Fibroblast of skin of left quadriceps (primary cell): ENCODE measurements at regions not wholly inside any gene's neighbourhood (a gene's known extent, or its start where the extent isn't known, plus 50 kb on each side); places are given as distances from the start of the nearest gene placed in this dataset.
"Not testable (repeated sequence)": the region's sequence is repeated elsewhere in the genome, so short reads cannot be mapped to it uniquely, and the experiment has no call there.

Experiments used
- DNase-seq, 2 experiments: peaks; one replicate each; pipeline ENCODE4 v3.0.0-alpha.2; 2013; ENCODE audit warnings: low read depth in 2 of 2

GRCh38 chr12:105641749-105642148 is 311.3 kb downstream of the C12orf75 start:
- no peak for DNase-seq

GRCh38 chr12:105644770-105645169 is 314.3 kb downstream of the C12orf75 start:
- no peak for DNase-seq

GRCh38 chr12:105654606-105655005 is 324.1 kb downstream of the C12orf75 start:
- DNase-seq, result no peak

- DNase-seq, result no peak
Observed at GRCh38 chr12:105658389-105658788, 327.9 kb downstream of the C12orf75 start.

DNA sequence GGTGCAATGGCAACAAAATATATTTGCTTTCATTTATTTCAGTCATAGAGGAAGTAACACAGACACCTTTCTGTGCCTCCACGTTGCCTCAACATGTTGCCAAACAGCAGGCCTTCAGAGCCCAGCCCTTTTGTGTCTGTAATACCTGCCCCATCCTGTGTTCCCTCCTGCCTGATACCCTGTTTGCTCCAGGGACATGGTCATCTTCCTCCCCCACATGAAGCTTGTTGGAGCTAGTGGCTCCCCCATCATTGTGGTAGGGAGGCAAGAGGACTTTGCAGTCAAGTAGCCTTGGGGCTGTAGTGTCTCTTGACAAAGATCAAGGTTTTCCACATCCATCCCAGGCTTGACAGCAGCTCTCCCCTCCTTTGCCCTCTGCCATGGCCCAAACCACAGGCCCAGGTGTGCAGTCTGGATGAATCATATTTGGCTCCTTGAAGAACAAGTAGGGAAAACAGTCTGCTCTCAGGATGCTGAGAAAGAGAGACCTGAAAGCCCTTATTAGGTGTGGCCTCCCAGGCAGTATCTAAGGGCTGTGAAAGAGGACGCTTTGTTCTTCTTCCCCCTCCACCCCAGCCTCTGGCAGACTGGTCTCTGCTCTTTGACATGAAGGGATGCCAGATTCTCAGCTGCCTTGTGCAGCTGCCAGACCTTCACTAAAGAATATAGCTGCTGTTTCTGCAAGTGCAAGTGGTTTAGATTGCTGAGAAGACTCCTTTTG is 329.0 kb downstream of the C12orf75 start:
- no peak for DNase-seq

DNA sequence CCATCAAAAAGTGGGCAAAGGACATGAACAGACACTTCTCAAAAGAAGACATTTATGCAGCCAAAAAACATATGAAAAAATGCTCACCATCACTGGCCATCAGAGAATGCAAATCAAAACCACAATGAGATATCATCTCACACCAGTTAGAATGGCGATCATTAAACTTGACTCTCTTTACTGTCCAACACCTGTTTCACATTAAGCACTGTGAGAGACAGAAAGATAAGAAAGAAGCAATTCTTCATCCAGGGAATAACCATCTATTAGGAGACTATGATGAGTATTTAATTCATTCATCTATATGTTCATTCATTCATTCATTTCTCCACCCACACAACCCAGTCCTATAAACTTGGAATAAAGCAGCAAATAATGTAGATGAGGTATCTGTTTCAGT is 334.3 kb downstream of the C12orf75 start:
- DNase-seq, result not testable (repeated sequence)

DNA sequence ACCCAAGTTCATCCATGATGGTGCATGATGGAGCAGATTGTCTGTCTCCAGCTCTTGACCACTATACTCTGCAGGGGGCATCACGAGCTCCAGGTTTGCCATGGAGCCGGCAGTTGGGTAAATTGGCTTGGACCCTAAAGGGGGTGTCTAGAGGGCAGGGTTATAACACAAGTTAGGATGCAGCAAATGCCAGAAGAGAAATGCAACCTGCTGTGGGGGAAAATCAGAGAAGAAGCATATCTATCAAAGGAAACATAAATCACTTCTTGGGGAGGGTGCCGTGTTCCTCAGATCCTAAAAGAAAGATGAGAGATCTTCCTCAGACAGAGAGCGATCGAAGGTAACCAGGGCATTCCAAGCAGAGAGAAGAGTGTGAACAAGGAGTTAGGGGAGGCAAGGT is 334.9 kb downstream of the C12orf75 start:
- DNase-seq, result no peak

DNA sequence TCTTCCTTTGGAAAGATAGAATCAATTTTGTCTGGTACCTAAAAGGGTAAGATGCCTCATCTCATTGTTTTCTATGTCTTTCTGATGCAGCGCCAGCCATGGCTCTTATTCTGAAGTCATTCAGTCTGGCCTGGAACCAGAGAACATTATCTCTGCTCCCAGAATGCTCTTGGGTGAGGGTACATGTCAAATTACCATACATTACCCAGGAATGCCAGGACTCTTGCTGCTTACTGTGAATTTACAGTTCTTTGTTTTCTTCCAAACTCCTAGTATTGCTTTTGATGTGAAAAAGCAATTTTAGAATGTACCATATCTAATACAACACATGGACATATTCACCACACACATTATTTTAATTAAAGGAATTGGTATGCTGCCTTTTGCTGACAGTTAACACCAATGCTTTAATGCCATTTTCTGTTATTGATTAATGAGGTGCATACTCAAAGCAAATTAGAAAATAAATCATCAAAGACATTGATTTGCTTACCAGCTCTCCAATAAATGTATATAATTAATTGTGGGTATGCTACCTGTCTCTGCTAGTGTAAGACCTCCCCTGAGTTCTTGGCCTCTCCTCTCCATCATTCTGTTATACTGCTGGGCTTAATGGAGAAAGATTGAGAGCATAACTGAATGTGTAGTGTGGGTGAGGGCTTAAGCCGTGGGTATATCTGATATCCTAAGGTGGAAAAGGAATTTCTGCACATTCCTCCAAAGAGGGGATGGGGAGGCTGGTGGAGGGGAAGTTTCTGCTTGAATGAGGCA is 337.7 kb downstream of the C12orf75 start:
- peak; percentile 40 to 46 for DNase-seq

- DNase-seq, result peak; percentile 51 to 57
Observed at GRCh38 chr12:105670672-105671071, 340.2 kb downstream of the C12orf75 start.

DNA sequence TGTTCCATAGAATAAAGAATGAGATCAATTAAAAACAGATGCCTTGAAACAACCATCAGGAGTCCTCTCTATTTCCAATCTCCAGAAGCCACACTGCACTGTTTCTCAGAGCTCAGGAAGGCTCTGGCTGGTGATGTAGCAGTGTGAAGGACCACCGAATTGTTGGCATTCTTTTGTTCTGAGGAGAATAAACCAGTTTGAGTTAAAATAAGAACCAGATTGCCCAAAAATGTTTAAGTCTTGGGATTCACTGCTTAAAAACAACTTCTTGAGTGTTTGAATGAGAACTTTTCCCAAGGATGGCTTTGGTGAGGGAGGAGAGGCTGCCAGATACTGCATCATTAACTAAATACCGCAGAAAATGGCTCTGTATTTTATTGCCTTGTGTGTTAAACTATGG is 341.2 kb downstream of the C12orf75 start:
- DNase-seq, result peak; percentile 98

DNA sequence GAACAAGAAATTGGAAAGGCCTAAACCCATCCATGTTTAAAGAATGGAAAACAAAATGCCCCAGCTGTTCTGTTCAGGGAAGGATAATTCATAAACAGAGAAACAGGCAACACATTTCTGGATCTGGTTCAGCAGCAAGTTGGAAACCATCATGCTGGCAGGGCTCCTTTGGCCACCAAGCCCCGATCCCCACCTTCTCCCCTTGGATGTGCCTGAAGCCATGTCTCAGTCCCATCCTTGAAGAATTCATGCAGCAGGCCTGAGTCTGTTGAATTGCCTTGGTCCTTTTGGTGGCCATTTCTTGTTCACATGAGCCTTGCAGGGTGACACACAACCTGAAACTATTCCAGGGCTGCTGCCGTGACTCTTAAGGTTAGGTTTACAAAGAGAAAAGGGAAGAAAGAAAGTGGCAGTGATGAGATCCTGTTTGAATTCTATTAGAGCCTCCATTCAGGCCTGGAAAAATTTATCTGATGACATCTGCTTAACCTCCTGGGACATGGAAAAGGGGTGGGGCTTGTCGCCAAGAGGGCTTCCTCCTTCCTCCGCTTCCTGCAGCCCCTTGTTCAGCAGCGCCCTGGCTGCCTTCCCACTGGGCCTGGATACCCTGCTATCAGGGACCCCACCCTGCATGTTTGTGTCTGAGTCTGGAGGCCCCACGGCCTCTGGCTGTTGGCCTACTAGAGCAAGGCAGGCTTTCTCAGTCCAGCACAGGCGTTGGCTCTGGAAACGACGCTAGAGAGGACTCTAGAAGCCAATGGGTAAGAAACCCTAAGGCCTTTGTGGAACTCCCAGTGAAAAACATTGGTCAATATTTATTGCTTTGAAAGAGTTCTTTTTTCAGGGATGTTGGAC is 341.9 kb downstream of the C12orf75 start:
- peak in 1 of 2 experiments; percentile 6 for DNase-seq

GRCh38 chr12:105674871-105675699 is 344.6 kb downstream of the C12orf75 start:
- DNase-seq, result no peak

DNA sequence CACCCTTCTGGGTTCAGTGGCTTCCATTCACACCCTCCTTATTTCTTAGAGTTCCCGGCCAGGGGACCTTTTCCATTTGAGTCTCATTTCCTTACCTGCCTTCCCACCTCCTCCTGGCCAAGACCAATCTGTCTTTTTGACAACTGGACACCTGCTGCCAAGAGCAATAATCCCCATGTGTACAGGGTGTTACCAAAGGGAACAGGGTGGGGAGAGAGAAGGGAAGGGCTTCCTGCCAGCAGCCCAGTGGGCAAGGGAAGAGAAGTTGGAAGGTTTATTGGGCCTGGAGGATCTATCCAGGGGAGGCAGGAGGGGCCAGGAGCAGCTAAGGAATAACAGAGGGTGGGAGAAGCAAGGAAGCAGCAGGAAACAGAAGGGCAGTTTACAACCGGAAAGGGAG is 346.2 kb downstream of the C12orf75 start:
- DNase-seq, result no peak

GRCh38 chr12:105677672-105678071 is 347.2 kb downstream of the C12orf75 start:
- no peak for DNase-seq

DNA sequence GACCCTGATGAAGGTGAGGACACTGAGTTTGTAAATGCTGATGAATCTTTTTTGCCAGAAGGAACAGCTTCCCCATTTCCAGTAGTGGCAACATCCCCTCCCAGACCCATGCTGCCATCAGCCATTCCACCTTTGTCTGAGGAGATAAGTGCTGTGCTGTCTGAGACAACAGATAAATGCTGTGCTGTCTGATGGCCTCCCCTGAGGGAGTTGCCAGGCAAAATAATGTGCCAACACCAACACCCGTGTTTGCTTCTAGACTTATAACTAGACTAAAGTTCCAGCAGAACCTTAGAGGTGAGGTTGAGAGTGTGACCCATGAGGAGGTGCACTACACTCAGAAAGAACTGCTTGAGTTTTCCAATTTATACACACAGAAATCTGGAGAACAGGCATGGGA is 349.5 kb downstream of the C12orf75 start:
- DNase-seq, result no peak

GRCh38 chr12:105681341-105681740 is 350.9 kb downstream of the C12orf75 start:
- no peak for DNase-seq

GRCh38 chr12:105682821-105683220 is 352.3 kb downstream of the C12orf75 start:
- DNase-seq, result not testable (repeated sequence)

DNA sequence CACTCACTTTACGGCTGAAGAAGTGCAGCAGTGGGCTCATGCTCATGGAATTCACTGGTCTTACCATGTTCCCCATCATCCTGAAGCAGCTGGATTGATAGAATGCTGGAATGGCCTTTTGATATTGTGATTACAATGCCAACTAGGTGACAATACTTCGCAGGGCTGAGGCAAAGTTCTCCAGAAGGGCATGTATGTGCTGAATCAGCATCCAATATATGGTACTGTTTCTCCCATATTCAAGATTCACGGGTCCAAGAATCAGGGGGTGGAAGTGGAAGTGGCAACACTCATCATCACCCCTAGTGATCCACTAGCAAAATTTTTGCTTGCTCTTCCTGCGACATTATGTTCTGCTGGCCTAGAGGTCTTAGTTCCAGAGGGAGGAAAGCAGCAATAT is 353.3 kb downstream of the C12orf75 start:
- DNase-seq, result not testable (repeated sequence)

DNA sequence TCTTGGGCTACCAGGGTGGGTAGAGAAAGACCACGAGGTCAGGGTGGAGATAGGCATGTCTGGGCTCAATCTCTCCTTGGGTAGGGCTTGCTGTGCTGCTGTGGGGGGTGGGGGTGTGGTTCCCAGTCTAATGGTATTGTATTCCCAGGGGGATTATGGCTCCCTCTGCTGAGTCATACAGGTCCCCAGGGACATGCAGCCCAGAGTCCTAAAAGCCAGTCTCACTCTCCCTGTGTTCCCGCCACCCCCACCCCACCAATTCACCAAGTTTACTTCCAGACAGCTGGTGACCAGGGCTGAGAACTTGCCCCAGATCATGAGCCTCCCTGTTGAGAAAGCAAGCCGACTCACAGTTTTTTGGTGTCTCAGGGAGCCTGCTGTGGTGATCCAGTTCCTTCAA is 367.6 kb downstream of the C12orf75 start:
- no peak for DNase-seq

DNA sequence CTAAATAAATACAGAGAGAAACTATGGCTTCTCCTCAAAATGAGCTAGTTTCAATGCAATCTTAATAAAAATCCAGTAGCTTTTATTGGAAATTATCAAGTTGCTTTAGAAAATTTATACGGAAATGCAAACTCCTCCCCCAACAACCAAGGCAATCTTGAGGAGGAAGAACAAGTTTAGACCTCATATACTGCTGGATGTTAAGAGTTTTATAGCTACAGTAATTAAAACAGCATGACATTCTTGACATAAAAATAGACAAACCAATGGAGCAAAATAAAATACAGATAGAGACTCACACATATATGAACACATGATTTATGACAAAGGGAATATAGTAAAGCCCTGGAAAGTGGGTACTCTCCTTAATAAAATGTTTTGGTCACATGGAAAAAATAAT is 368.7 kb downstream of the C12orf75 start:
- DNase-seq, result peak in 1 of 2 experiments; percentile 11

GRCh38 chr12:105704787-105705186 is 374.3 kb downstream of the C12orf75 start:
- no peak for DNase-seq
